OCI-LY1 (cell line): ENCODE measurements at regions not wholly inside any gene's neighbourhood (a gene's known extent, or its start where the extent isn't known, plus 50 kb on each side); places are given as distances from the start of the nearest gene placed in this dataset.

Experiments
- EZH2 ChIP-seq: fragments of 200-600 bp; sonication (generic), shearing (Covaris generic); IDR thresholded peaks from 2 replicates; pipeline ENCODE4 v1.8.0; 2017; ENCODE audit warnings: borderline replicate concordance, mixed run types, mild to moderate bottlenecking, antibody characterized with exemption, low read length, moderate library complexity, mixed read lengths
- TF ChIP-seq, protein P1 (sequence below): fragments of 200-600 bp; sonication (generic), shearing (Covaris generic); IDR thresholded peaks from 2 replicates; pipeline ENCODE4 v1.5.1; 2017; ENCODE audit warnings: mild to moderate bottlenecking, antibody characterized with exemption, low read length, moderate library complexity, mixed read lengths

DNA sequence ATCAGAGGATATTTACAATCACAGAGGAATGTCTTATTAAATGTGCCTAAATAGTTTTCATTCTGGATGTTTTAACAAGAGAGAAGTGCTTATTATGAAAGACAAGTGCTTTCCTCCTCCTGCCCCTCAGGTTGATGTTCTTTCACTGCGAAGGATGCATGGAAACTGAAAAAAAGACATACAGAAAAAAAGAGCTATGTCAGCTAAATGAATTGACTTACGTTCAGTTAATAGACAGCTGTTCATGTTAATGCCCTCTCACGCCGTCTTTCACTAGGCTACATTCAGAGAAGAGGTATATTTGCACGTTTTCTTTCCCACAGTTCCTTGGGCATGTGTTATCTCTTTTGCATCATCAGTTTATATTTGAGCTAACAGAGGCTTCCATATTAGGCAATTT, 821.8 kb upstream of the PCDH9 start:
- TF ChIP-seq, protein P1, sequence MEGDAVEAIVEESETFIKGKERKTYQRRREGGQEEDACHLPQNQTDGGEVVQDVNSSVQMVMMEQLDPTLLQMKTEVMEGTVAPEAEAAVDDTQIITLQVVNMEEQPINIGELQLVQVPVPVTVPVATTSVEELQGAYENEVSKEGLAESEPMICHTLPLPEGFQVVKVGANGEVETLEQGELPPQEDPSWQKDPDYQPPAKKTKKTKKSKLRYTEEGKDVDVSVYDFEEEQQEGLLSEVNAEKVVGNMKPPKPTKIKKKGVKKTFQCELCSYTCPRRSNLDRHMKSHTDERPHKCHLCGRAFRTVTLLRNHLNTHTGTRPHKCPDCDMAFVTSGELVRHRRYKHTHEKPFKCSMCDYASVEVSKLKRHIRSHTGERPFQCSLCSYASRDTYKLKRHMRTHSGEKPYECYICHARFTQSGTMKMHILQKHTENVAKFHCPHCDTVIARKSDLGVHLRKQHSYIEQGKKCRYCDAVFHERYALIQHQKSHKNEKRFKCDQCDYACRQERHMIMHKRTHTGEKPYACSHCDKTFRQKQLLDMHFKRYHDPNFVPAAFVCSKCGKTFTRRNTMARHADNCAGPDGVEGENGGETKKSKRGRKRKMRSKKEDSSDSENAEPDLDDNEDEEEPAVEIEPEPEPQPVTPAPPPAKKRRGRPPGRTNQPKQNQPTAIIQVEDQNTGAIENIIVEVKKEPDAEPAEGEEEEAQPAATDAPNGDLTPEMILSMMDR = no peak
- no peak for TF ChIP-seq EZH2
